ENCODE measurements at regions not wholly inside any gene's neighbourhood (a gene's known extent, or its start where the extent isn't known, plus 50 kb on each side); places are given as distances from the start of the nearest gene placed in this dataset.

GRCh38 chr4:137630252-137630651, 98.0 kb upstream of the PCDH18 start:
- no peaks in the 10 kb centered on the region for H3K27me3 ChIP-seq (replicated peaks; ENCODE audit: insufficient read depth)
- no peaks in the 10 kb centered on the region for H3K79me2 ChIP-seq (ENCODE audit: insufficient read depth)
- DNase-seq: no peak
- H4K20me1 ChIP-seq (ENCODE audit: insufficient read depth): no peaks in the 10 kb centered on the region
- H3K9me2 ChIP-seq (ENCODE audit: insufficient read depth): no peaks in the 10 kb centered on the region; the same call in 1 of the 2 replicates
- no peak overlapping the region for H3K27ac ChIP-seq
- in situ Hi-C loops (cut with MboI): no loop called here
- TF ChIP-seq EZH2 (IDR thresholded peaks at IDR 0.05; ENCODE audit: insufficient read depth, poor library complexity, severe bottlenecking): no peak
- TF ChIP-seq EZH2phosphoT487 (IDR thresholded peaks at IDR 0.05; ENCODE audit: insufficient read depth, low read depth): no peak
- H3K9ac ChIP-seq: no peak overlapping the region
- H3K9me3 ChIP-seq (ENCODE audit: low read depth): no peaks in the 10 kb centered on the region
- no peak overlapping the region for H3K4me2 ChIP-seq (ENCODE audit: unreplicated experiment)
- whole genome bisulfite sequencing, 2 experiments (ENCODE audit: low coverage in 1 of 2, low lambda C conversion rate in 2 of 2, missing lambda C conversion rate in 2 of 2): 83 to 86% methylated on average over 2 of the region's 2 CpGs
- H2AFZ ChIP-seq: no peak overlapping the region
- no peaks in the 10 kb centered on the region for H3K36me3 ChIP-seq (ENCODE audit: low read depth)
- H3K4me3 ChIP-seq: no peak overlapping the region
- H3K4me1 ChIP-seq (ENCODE audit: insufficient read depth): 0 out of 2 replicates have a peak, but pooled peaks cover 1% of the 10 kb centered on the region
- peaks cover 5% of the 10 kb centered on the region; the same call in 1 of the 2 replicates for H3F3A ChIP-seq (ENCODE audit: insufficient read depth)

- Histone ChIP-seq H3K79me2 (ENCODE audit: insufficient read depth) (no peaks in the 10 kb centered on the region), H3K4me3 (no peak overlapping the region), H3K9ac (no peak overlapping the region), H4K20me1 (ENCODE audit: insufficient read depth) (no peaks in the 10 kb centered on the region), H3K27ac (no peak overlapping the region), H3K4me2 (ENCODE audit: unreplicated experiment) (no peak overlapping the region), H3K9me3 (ENCODE audit: low read depth) (no peaks in the 10 kb centered on the region), H3K27me3 (replicated peaks; ENCODE audit: insufficient read depth) (no peaks in the 10 kb centered on the region), H3K36me3 (ENCODE audit: low read depth) (no peaks in the 10 kb centered on the region), H3K9me2 (ENCODE audit: insufficient read depth) (no peaks in the 10 kb centered on the region; the same call in 1 of the 2 replicates), H3K4me1 (ENCODE audit: insufficient read depth) (no peaks in the 10 kb centered on the region), H3F3A (ENCODE audit: insufficient read depth) (no peaks in the 10 kb centered on the region), H2AFZ (0 out of 2 replicates have a peak overlapping the region, but pooled peaks have one; percentile 8)
- 71 to 76% methylated on average over 2 of the region's 2 CpGs for WGBS, 2 experiments (ENCODE audit: low coverage in 1 of 2, low lambda C conversion rate in 2 of 2, missing lambda C conversion rate in 2 of 2)
- DNase-seq: no peak
- TF ChIP-seq EZH2 (IDR thresholded peaks at IDR 0.05; ENCODE audit: insufficient read depth, poor library complexity, severe bottlenecking): no peak
- no peak for TF ChIP-seq EZH2phosphoT487 (IDR thresholded peaks at IDR 0.05; ENCODE audit: insufficient read depth, low read depth)
- in situ Hi-C loops (cut with MboI): no loop called here
Observed at GRCh38 chr4:137627739-137628460, 95.6 kb upstream of the PCDH18 start.

- Histone ChIP-seq H3K4me1 (ENCODE audit: insufficient read depth) (no peaks in the 10 kb centered on the region), H3F3A (ENCODE audit: insufficient read depth) (no peaks in the 10 kb centered on the region), H3K27ac (no peak overlapping the region), H3K4me3 (no peak overlapping the region), H3K9me2 (ENCODE audit: insufficient read depth) (no peaks in the 10 kb centered on the region; the same call in 1 of the 2 replicates), H3K36me3 (ENCODE audit: low read depth) (no peaks in the 10 kb centered on the region), H3K79me2 (ENCODE audit: insufficient read depth) (no peaks in the 10 kb centered on the region), H3K9ac (no peak overlapping the region), H3K9me3 (ENCODE audit: low read depth) (no peaks in the 10 kb centered on the region), H3K27me3 (replicated peaks; ENCODE audit: insufficient read depth) (no peaks in the 10 kb centered on the region), H2AFZ (0 out of 2 replicates have a peak overlapping the region, but pooled peaks have one; percentile 8), H3K4me2 (ENCODE audit: unreplicated experiment) (no peak overlapping the region), H4K20me1 (ENCODE audit: insufficient read depth) (no peaks in the 10 kb centered on the region)
- no peak for TF ChIP-seq EZH2phosphoT487 (IDR thresholded peaks at IDR 0.05; ENCODE audit: insufficient read depth, low read depth)
- TF ChIP-seq EZH2 (IDR thresholded peaks at IDR 0.05; ENCODE audit: insufficient read depth, poor library complexity, severe bottlenecking): no peak
- WGBS, 2 experiments (ENCODE audit: low coverage in 1 of 2, low lambda C conversion rate in 2 of 2, missing lambda C conversion rate in 2 of 2): 83% methylated on average over 4 of the region's 4 CpGs
- no peak for DNase-seq
- in situ Hi-C loops (cut with MboI): no loop called here
Observed at GRCh38 chr4:137626942-137627738, 94.8 kb upstream of the PCDH18 start.

GRCh38 chr4:137623013-137623412, 90.7 kb upstream of the PCDH18 start:
- Histone ChIP-seq H3K36me3 (ENCODE audit: low read depth) (no peaks in the 10 kb centered on the region), H4K20me1 (ENCODE audit: insufficient read depth) (no peaks in the 10 kb centered on the region), H3K4me2 (ENCODE audit: unreplicated experiment) (no peak overlapping the region), H3K9ac (no peak overlapping the region), H3F3A (ENCODE audit: insufficient read depth) (no peaks in the 10 kb centered on the region), H3K9me2 (ENCODE audit: insufficient read depth) (no peaks in the 10 kb centered on the region; the same call in 1 of the 2 replicates), H3K27me3 (replicated peaks; ENCODE audit: insufficient read depth) (no peaks in the 10 kb centered on the region), H3K4me1 (ENCODE audit: insufficient read depth) (no peaks in the 10 kb centered on the region), H2AFZ (peak overlapping the region; percentile 40; the same call in 1 of the 2 replicates), H3K79me2 (ENCODE audit: insufficient read depth) (no peaks in the 10 kb centered on the region), H3K27ac (no peak overlapping the region), H3K4me3 (no peak overlapping the region), H3K9me3 (ENCODE audit: low read depth) (no peaks in the 10 kb centered on the region)
- in situ Hi-C loops (cut with MboI): no loop called here
- no peak for DNase-seq
- WGBS, 2 experiments (ENCODE audit: low coverage in 1 of 2, low lambda C conversion rate in 2 of 2, missing lambda C conversion rate in 2 of 2): 94 to 98% methylated on average over 2 of the region's 2 CpGs
- TF ChIP-seq EZH2 (IDR thresholded peaks at IDR 0.05; ENCODE audit: insufficient read depth, poor library complexity, severe bottlenecking) (no peak), EZH2phosphoT487 (IDR thresholded peaks at IDR 0.05; ENCODE audit: insufficient read depth, low read depth) (no peak)

Data from GM23248 (cell line).